HL-60/S4 treated with retinoic acid at 250 ng/mL for 4 days and 3 days (cell line): ENCODE measurements at regions not wholly inside any gene's neighbourhood (a gene's known extent, or its start where the extent isn't known, plus 50 kb on each side); places are given as distances from the start of the nearest gene placed in this dataset.

Experiments used
- in situ Hi-C: fragments of 300-500 bp; cut with MboI; formaldehyde crosslinking; loops from 2 replicates; pipeline ENCODE4 v1.7.0; 2022; ENCODE audit warnings: low sequenced_read_pairs

DNA sequence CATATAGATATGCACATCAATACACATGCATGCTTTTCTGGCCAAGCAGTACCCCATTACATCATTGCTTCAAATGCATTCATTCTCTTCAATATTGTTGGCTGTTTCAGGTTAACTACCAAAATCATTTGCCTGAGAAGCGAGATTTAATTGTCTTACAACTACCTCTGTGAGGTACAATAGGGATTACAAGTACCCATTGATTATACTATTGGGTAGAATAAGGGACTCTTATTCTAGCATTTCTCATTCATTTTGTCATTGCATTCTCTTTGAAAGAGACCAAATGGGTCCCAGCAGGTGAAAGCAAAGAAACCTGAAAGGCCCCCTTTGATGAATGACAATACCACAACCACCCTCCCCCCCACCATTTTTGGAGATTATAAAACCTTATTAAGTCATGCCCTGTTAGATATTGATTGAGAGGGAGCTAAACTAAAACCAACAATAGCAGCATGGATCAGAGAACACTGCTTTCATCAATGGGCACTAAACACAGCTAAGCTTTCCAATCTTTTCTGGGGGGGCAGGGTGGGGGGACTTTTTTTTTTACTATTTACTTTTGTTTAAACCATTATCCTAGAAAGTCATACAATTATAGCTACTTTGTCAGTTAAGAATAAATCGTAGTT is 375.0 kb upstream of the CCNH start:
- in situ Hi-C loops: loop anchor here (25.0 kb wide), 1 partner anchor 900 kb away; no protein-coding TSS in a partner anchor

DNA sequence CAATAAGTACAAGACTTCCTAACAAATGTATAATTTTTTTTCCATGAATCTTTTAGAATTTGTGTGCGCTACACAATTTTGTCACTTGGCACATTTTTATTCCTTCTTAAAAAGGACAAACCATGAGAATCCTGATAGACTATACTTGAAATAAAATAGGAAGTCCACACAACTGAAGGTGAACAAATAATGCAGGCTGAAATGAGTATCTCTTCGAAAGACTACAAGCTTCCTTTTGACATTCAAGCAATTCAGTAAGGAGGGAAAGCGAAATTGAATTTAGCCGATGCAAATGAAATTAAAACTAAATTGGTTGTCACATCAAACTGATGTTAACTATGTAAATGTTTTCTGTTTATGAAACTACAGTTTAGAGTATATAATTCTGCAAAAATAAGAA is 374.4 kb upstream of the CCNH start:
- in situ Hi-C loops: loop anchor here (25.0 kb wide), 1 partner anchor 900 kb away; no protein-coding TSS in a partner anchor

DNA sequence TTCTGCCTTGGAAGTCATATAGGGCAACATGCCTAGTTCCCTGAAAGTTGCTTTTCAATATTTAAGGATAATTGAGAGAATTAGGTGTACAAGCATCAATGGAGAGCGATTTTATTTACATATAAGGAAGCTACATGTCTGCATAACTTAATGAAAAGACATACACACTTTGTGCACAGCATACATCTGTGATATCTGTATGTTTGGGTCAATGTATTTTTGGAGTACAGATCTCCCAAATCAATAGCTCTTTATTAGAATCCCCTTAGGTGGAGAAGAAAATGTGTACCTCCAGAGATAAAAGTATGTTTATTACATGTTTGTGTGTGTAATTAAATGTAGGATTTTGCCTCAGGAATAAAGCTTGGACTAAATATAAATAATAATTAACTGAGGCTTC is 373.7 kb upstream of the CCNH start:
- in situ Hi-C loops: loop anchor here (25.0 kb wide), 1 partner anchor 901 kb away; no protein-coding TSS in a partner anchor

DNA sequence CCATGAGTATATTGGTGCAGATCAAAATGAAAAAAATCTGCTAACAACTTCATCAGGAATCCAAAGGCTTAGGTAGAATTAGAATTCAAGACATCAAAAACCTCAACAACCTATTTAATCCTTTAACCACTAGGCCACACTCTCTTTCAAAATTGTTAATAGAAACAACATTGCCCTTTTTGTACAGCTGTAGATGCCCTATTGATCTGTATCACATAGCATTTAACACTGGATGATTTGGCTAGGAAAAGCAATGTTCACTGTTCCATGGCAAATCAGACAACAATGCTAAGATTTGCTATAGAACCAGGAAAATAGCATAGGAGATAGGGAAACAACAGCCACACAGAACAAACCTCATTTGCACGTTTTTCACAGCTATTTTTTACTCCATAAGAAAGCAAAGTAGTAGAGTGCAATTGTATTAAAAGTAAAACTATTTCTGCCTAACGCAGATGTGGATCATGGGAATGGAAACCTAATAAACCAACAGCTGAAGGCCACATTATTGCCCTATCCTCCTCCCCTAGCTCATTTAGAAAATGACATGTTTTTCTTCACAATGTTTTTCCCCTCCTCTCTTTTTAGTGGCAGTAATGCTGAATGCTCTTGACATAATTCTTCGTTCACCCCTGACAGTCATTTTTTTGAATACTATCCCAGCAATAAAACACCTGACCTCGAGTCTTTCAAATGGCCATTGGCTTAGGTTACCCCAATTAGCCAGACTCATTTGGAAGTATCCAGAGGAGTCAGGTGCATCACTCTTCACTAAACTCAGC is 373.0 kb upstream of the CCNH start:
- in situ Hi-C loops: loop anchor here (25.0 kb wide), 1 partner anchor 902 kb away; no protein-coding TSS in a partner anchor

DNA sequence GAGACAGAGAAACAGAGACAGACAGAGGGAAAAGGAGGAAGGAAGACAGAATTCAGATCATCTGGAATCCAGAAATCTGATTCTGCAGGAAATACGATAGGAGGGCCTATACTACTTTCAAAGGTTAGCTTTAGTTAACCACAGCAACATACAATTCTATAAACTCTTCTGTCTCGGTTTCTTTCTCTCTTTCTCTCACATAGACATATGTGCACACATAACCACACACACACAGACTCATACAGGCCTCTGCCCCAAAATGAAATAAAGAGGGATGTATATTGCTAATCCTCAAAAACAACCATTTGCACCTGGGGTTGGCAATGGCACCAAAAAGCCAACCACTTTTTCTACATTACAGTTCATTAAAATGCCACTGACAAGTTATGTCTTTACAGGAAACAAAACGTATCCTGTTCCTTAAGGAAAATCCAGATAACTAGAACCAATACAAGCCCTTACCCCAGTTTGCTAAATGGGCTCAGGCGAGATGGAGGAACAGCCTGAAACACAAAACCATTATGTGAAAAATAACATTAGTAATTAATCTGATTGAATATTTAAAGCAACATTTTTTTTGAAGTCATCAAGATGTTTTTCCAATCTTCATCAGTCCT is 372.3 kb upstream of the CCNH start:
- in situ Hi-C loops: loop anchor here (25.0 kb wide), 1 partner anchor 902 kb away; no protein-coding TSS in a partner anchor

DNA sequence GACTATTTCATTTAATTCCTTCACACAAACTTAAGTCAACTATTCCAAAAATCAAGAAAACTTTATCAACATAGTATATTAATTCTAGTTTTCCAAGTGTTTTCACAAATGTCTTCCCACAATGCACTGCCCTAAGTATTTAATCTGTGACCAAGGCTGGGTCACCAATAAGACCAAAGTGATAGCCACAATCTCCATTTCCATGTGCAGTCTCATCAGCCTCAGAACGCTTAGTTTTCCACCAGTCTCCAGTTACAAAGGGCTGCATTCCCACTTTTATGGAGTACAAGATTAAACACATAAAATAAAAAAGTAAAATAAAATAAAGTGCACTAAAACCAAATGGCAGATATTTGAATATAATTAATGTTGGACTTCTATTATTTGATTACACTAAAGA is 371.6 kb upstream of the CCNH start:
- in situ Hi-C loops: loop anchor here (25.0 kb wide), 1 partner anchor 903 kb away; no protein-coding TSS in a partner anchor

DNA sequence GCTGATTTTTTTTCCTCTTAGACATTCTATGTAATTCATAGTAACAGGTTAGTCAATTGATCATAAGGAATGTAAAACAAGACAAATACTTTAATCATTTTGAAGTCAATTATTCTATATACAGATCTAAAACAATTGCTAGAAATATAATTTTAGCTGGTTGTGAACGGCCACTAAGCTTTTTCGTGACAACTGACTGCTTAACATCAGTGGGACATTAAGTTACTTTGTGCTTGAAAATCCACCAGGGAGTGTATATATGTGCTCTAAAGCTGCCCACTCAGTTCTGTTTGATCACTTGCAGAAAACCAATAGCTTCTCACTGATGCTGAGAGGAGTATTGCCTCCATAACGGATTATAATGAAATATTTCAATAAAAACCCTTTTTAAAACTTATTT is 370.2 kb upstream of the CCNH start:
- in situ Hi-C loops: loop anchor here (25.0 kb wide), 1 partner anchor 904 kb away; no protein-coding TSS in a partner anchor

DNA sequence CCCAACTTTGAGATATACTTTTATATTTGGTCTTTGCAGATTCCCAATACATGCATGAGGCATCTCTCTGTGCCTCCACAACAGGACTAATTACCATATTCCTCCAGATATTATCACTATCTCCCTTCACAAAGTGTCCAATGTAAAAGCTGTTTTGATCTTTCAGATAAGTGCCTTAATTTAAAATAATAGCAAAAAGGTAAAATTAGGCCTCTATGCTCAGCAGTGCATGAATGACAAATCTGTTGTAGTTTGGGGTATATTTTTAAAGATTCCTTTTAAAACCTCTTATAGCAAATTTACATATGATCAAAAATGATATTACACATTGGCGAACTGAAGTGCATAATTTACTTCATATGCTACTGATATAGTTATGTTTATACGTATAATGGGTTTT is 369.2 kb upstream of the CCNH start:
- in situ Hi-C loops: loop anchor here (25.0 kb wide), 1 partner anchor 905 kb away; no protein-coding TSS in a partner anchor

DNA sequence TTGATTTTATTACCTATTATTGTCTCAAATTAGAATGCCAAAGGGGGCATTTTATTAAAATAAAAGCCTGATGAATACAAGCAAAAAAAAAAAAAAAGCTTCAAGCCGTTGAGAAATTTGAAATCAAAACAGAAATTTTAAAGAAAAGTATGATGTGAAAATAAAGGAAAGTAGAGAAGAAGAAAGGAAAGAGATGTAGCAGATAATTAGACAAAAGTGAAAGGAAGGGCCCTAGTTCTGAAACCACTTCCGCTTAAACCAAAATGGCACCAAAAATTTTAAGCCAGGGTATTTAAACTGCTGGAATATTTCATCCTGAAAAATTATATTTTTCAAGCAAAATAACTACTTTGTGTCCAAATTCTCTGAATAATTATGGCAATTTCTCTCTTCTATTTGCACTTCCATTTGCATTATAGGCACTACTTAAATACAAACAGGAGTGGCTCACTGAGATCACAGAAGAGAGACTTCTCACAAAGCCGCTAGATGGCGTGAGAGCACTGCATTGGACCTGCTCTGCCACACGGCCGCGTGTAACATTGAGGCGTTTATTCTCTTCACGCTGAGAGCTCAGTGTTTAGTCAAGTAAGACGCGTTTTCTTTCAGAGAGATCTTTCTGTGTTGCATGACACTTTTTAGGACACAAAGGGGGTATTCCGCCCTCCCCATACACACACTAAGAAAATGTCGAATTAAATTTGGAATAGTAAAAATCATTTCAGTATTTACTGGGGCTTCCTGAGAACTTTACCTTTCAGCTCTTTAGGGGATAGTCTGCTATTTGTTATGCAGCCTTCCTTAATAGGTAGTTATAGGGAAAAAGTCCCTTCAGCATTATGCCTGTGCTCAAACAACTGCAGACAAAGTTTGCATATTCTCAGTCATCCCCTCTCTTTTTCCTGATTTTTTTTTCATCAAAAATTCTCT is 368.4 kb upstream of the CCNH start:
- in situ Hi-C loops: loop anchor here (25.0 kb wide), 1 partner anchor 906 kb away; no protein-coding TSS in a partner anchor

DNA sequence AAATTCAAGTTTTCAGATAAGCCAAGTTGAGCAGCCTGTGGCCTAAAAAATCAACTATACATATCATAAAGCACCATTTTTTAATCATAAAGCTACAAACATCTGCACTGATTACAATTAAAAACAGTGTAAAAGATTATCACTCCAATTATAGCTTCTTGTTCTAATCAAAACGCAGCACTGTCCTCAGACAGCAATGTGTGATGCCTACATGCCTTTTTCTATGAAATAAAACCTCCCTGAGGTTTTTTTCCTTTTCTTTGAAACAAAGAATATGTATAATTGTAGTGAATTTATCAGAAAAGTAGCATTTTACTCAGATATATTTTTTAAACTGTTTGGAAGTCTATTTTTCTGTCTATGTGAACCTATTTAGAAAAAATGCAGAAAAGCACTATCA is 366.1 kb upstream of the CCNH start:
- in situ Hi-C loops: loop anchor here (25.0 kb wide), 1 partner anchor 908 kb away; no protein-coding TSS in a partner anchor

DNA sequence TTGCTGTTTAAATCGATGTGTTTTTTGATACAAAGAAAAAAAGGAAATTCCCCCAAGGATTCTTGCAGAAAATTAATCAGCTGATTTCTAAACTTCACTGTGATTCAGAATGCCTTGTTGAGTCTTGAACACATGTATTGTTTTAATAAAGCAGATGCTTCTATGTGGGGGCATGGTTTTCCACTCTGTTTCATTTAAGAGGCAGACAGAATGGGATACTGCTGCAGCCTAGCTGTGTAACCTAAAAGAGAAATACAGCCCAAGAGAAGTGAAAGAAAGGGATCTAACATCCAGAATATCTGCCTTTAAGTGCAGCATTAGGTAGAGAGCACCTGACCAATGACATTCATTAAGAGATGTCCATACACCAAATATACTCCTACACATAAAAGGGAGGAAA is 365.1 kb upstream of the CCNH start:
- in situ Hi-C loops: loop anchor here (25.0 kb wide), 1 partner anchor 909 kb away; no protein-coding TSS in a partner anchor

DNA sequence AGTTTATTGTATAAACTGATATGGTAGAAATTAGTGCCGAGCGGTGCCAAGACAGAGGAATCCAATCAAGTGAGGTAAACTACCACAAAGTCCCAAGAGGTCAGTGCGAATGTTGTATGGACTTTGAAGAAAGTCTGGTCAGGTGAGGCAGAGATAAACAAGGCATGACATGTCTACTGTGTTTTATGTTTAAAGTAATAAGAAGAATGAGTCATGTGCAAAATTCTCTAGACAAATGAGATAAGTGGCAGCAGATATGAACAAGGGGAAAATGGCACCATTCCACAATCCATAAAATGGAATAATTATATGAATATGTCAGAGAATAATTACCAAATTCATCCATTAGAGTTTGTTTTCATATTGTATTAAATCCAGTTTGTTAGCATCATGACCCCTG is 364.1 kb upstream of the CCNH start:
- in situ Hi-C loops: loop anchor here (25.0 kb wide), 1 partner anchor 911 kb away; no protein-coding TSS in a partner anchor

DNA sequence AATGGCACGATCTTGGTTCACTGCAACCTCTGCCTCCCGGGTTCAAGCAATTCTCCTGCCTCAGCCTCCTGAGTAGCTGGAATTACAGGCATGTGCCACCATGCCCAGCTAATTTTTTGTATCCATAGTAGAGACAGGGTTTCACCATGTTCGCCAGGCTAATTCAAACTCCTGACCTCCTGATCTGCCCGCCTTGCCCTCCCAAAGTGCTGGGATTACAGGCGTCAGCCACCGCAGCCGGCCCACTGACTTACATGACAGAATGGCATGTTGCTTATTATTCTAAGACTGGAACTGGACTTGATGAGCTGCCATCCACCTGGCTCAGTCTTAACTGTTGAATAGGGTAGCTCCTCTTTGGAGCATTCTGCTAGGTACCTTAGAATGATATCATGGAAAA is 363.6 kb upstream of the CCNH start:
- in situ Hi-C loops: loop anchor here (25.0 kb wide), 1 partner anchor 911 kb away; no protein-coding TSS in a partner anchor

DNA sequence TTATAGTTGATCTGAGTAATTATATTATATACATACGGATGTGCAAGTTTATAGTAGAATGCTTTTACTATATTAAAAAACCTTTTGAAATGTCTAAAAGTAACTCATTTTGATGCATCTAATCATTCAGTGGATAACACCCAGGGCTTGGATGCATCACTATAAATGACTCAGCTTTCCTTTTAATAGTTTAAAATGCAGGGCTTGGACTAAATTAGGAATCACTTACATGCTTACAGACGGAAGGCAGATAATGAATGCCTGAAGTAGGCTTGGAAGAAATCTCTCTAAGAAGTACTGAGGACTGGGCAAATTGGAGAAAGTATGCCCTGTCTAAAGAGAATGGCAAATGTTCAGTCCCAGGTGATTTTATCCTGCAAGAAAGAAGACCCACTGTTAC is 362.5 kb upstream of the CCNH start:
- in situ Hi-C loops: loop anchor here (25.0 kb wide), 1 partner anchor 912 kb away; no protein-coding TSS in a partner anchor

DNA sequence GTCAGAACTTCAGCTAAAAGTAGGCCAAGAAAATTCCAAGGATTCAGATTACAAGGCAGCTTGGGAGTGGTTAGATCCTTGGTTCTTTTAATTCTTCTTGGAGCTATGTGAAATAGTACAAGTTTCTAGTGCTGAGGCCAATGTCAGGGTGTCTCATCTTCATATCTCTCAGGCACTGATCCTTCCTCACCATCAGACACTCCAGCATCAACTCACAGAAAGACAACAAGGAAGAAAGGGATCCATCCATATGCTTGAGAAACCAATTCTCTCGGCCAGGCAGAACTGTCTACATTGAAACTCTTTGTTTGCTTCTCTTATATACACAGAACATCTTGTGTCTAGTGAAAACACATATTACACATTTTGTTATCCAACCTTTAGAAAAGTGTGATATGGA is 362.1 kb upstream of the CCNH start:
- in situ Hi-C loops: loop anchor here (25.0 kb wide), 1 partner anchor 912 kb away; no protein-coding TSS in a partner anchor

DNA sequence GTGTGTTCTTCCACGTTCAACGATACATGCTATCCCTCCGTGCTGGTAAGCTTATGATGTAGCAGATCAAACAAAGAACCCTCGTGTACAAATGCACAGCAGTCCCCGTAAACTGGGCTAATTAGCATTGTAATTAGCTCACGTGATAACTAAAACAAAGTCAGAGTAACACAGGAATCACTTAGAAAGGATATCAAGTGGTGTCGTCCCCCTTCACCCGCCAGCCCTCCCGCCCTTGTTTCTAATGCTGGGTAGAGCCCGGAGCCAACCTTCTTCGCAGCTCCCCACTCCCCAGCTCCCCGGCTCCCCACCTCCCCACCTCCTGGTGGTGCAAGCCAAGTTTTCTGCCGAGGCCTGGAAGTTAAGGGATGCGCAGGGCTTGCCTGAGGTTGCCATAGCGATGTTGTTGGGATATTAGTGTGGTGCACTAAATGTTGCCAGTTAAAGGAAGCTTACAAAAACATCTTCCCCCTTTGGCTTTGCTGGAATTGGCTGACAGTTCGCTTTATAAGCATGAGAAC is 357.9 kb upstream of the CCNH start:
- in situ Hi-C loops: no loop called here

DNA sequence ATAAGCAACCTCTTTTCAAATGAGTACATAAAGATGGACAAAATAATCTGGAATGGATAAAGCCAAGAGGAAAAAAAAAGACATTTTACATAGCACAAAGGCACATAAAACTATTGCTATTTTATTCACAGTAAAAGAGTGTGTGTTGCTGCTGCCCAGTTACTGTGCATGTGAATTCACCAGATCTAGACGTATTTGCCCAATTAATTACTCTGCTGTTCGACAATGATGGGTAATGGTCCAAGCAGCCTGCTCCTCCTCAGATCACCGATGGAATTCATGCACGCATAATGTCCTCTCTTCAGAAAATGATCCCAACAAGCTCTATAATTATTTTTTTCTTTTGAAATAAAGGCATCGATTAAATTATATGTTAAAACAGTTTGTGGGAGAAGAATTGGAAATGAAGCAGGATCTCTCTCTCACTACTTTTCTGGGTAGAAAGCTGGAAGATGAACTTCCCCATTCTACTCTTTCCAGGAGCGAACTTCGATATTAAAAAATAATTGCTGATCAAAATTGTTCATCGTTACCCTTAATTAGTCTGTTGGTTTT is 357.4 kb upstream of the CCNH start:
- in situ Hi-C loops: no loop called here

DNA sequence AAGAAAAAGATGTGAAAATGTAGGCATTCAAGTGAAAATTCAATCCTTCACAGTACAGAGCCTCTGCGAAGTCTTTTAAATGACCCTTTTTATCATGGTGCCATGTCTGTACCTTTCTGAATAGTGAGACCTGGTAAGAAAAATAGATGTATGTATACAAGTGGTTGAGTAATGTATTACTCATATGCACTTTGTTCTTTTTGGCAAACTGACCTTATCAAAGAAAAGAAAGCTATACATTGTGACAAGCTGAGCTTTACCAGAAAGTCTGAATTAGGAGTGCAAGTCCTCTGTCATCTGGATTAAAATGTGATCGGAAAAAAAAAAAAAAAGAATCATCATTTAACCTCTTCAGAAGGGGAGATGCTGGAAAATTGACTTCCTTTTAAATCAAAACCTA is 356.4 kb upstream of the CCNH start:
- in situ Hi-C loops: no loop called here

DNA sequence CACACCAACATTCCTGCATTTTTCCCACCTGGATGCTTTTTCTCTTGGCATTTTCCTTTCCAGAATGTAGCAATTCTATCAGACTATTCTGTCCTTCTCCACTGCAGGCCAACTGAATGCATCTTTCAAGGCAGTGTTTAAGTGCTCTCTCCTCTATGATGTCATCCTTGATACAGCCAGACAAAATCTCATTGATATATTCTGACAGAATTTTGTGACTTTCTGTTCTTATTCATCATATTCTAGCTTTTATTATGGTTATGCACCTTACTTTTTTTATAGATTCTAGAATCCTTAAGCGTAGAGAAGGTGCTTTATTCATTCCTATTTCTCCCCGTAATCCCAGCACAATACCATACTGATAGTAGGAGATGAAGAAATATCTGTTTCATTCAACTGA is 355.5 kb upstream of the CCNH start:
- in situ Hi-C loops: no loop called here
